IPS-18a (cell line): ENCODE measurements at regions not wholly inside any gene's neighbourhood (a gene's known extent, or its start where the extent isn't known, plus 50 kb on each side); places are given as distances from the start of the nearest gene placed in this dataset.
"Not testable (repeated sequence)": the region's sequence is repeated elsewhere in the genome, so short reads cannot be mapped to it uniquely, and the experiment has no call there.

Experiments used
- H3K27ac ChIP-seq: one replicate; pipeline ENCODE4 v1.5.1; 2013; ENCODE audit warnings: low read length
- H3K27me3 ChIP-seq: one replicate; pipeline ENCODE4 v1.6.1; 2013; ENCODE audit warnings: mild to moderate bottlenecking, low read length; ENCODE audit not compliant: control insufficient read depth, insufficient read depth
- H3K36me3 ChIP-seq: one replicate; pipeline ENCODE4 v1.6.1; 2013; ENCODE audit warnings: low read depth, low read length; ENCODE audit not compliant: control insufficient read depth
- H3K4me1 ChIP-seq: one replicate; pipeline ENCODE4 v1.6.1; 2013; ENCODE audit warnings: low read depth, low read length; ENCODE audit not compliant: control insufficient read depth
- H3K4me3 ChIP-seq: one replicate; pipeline ENCODE4 v1.5.1; 2013; ENCODE audit warnings: low read length
- H3K9ac ChIP-seq: one replicate; pipeline ENCODE4 v1.6.1; 2013; ENCODE audit warnings: mild to moderate bottlenecking, low read length, moderate library complexity
- H3K9me3 ChIP-seq: one replicate; pipeline ENCODE4 v1.6.1; 2013; ENCODE audit warnings: low read depth, low read length; ENCODE audit not compliant: control insufficient read depth

- Histone ChIP-seq H3K4me1 (no peaks in the 10 kb centered on the region), H3K9me3 (no peaks in the 10 kb centered on the region), H3K27me3 (no peaks in the 10 kb centered on the region), H3K27ac (no peak overlapping the region), H3K9ac (no peak overlapping the region), H3K36me3 (no peaks in the 10 kb centered on the region), H3K4me3 (no peak overlapping the region)
Observed at GRCh38 chr21:15671188-15671587, 58.6 kb upstream of the USP25 start.

GRCh38 chr21:15672578-15672977 lies 57.2 kb upstream of the USP25 start:
- H3K4me1 ChIP-seq, H3K27me3 ChIP-seq, H3K9me3 ChIP-seq, H3K27ac ChIP-seq, H3K9ac ChIP-seq, H3K4me3 ChIP-seq, H3K36me3 ChIP-seq: not testable (repeated sequence)

- no peak overlapping the region for H3K9ac ChIP-seq
- H3K9me3 ChIP-seq = no peaks in the 10 kb centered on the region
- H3K27me3 ChIP-seq = no peaks in the 10 kb centered on the region
- H3K4me1 ChIP-seq = no peaks in the 10 kb centered on the region
- H3K4me3 ChIP-seq = no peak overlapping the region
- H3K27ac ChIP-seq = no peak overlapping the region
- no peaks in the 10 kb centered on the region for H3K36me3 ChIP-seq
Observed at GRCh38 chr21:15676935-15677334, 52.8 kb upstream of the USP25 start.

- Histone ChIP-seq H3K9me3 (no peaks in the 10 kb centered on the region), H3K9ac (no peak overlapping the region), H3K4me1 (no peaks in the 10 kb centered on the region), H3K27me3 (no peaks in the 10 kb centered on the region), H3K4me3 (no peak overlapping the region), H3K36me3 (no peaks in the 10 kb centered on the region), H3K27ac (no peak overlapping the region)
Observed at GRCh38 chr21:15679630-15680029, 50.2 kb upstream of the USP25 start.
